Chondrocyte (in vitro differentiated cells): ENCODE measurements at regions not wholly inside any gene's neighbourhood (a gene's known extent, or its start where the extent isn't known, plus 50 kb on each side); places are given as distances from the start of the nearest gene placed in this dataset.

Source experiments
- DNase-seq: peaks from one replicate; pipeline ENCODE4 v3.0.0; 2021; ENCODE audit warnings: mixed read lengths, low spot score
- H3K27ac Mint-ChIP-seq: one replicate; pipeline ENCODE4 v1.8.0; 2021; ENCODE audit warnings: mild to moderate bottlenecking, moderate library complexity, mixed read lengths; ENCODE audit not compliant: unreplicated experiment
- H3K27me3 Mint-ChIP-seq: 2 replicates; pipeline ENCODE4 v1.8.0; 2021; ENCODE audit warnings: low read depth, mixed read lengths
- H3K36me3 Mint-ChIP-seq: 2 replicates; pipeline ENCODE4 v1.8.0; 2021; ENCODE audit warnings: low read depth, mixed read lengths
- H3K4me1 Mint-ChIP-seq: 2 replicates; pipeline ENCODE4 v1.8.0; 2021; ENCODE audit warnings: low read depth, mild to moderate bottlenecking, mixed read lengths
- H3K4me3 Mint-ChIP-seq: one replicate; pipeline ENCODE4 v1.8.0; 2021; ENCODE audit warnings: mild to moderate bottlenecking, moderate library complexity, mixed read lengths; ENCODE audit not compliant: unreplicated experiment
- H3K9me3 Mint-ChIP-seq: 2 replicates; pipeline ENCODE4 v1.8.0; 2021; ENCODE audit warnings: low read depth, mixed read lengths
- TF ChIP-seq, protein P1 (sequence below): fragments of 200-600 bp; sonication (generic); IDR thresholded peaks from 2 replicates; pipeline ENCODE4 v1.5.0; 2021; ENCODE audit warnings: antibody characterized with exemption, mild to moderate bottlenecking, moderate library complexity

DNA sequence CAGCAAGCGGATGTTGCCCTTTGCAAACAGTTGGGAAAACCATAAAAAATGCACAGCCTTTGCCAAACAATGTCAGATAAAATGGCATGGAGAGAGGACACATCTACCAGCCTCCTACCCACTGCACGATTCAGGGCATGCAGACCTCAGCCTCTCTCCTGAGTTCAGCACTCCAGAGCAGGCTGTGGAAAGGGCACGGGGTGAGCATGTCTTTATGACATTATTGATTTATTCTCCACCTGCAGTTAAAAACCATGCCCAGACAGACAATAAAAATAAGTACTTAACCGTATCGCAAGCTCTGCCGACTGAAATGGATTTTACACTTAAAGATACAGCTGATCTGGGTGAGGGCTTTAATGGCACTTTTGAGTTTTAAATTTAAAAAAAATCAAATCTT, 127.1 kb downstream of the MAF start:
- Mint-ChIP-seq H3K27me3 (peaks cover 15% of the 10 kb centered on the region), H3K4me1 (no peaks in the 10 kb centered on the region), H3K27ac (no peak overlapping the region), H3K36me3 (no peaks in the 10 kb centered on the region), H3K4me3 (no peak overlapping the region), H3K9me3 (peaks cover 6% of the 10 kb centered on the region)
- TF ChIP-seq, protein P1, sequence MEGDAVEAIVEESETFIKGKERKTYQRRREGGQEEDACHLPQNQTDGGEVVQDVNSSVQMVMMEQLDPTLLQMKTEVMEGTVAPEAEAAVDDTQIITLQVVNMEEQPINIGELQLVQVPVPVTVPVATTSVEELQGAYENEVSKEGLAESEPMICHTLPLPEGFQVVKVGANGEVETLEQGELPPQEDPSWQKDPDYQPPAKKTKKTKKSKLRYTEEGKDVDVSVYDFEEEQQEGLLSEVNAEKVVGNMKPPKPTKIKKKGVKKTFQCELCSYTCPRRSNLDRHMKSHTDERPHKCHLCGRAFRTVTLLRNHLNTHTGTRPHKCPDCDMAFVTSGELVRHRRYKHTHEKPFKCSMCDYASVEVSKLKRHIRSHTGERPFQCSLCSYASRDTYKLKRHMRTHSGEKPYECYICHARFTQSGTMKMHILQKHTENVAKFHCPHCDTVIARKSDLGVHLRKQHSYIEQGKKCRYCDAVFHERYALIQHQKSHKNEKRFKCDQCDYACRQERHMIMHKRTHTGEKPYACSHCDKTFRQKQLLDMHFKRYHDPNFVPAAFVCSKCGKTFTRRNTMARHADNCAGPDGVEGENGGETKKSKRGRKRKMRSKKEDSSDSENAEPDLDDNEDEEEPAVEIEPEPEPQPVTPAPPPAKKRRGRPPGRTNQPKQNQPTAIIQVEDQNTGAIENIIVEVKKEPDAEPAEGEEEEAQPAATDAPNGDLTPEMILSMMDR, result no peak
- DNase-seq, result no peak

DNA sequence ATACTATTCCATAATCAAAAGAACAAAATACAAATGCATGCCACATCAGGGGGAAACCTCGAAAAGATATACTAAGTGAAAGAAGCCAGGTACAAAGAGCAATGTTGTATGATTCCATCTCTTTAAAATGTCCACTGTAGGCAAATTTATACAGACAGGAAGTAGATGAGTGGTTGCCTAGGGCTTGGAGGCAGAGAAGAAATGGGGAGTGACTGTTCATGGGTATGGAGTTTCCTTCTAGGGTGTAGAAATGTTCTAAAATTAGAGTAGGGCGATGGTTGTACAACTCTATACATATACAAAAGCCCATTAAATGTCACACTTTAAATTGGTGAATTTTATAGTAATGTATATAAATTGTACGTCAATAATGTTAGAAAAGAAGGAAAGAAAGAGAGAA, 128.1 kb downstream of the MAF start:
- TF ChIP-seq, protein P1, result no peak
- Mint-ChIP-seq H3K4me3 (no peak overlapping the region), H3K27ac (no peak overlapping the region), H3K9me3 (peaks cover 6% of the 10 kb centered on the region), H3K4me1 (no peaks in the 10 kb centered on the region), H3K36me3 (no peaks in the 10 kb centered on the region), H3K27me3 (peaks cover 15% of the 10 kb centered on the region)
- DNase-seq, result no peak

DNA sequence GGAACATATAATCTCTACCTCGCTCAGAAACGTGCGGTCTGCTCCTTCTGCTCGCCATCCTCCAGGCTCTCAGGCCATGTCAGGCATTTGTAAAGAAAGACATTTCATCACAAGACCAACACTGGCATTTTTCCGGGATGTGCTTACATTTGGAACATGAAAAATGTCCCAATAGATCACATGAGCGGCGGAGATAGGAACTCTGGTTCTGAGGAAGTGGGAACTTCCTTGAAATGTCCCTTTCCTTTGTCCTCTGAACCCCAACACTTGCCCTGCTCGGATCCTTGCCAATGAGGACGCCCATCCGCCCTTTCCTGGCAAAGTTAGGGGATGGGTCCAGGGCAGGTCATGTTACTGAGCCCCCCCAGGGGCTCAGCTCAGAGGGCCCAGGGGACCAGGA, 130.5 kb downstream of the MAF start:
- Mint-ChIP-seq H3K9me3 (peaks cover 6% of the 10 kb centered on the region), H3K27me3 (peaks cover 16% of the 10 kb centered on the region), H3K27ac (no peak overlapping the region), H3K36me3 (no peaks in the 10 kb centered on the region), H3K4me3 (no peak overlapping the region), H3K4me1 (no peaks in the 10 kb centered on the region)
- no peak for DNase-seq
- TF ChIP-seq, protein P1, result no peak

DNA sequence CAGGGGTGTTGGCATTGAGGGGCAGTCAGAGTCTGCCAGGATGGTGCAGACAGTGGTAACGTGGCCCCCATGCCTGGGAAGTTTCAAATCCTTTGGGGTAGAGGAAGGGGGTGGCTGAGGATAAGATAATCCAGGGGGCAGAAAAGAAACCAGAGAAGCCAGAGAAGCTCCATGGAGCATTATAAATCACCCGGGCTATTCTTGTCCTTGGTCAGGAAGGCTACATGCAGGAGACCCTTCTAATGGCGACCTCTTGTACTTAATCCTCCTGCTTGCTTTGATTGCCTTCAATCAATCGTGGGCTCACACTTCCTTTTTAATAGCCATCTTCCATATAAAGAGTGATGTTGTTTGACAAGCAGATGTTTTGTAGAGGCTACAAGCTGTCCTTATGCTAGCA, 131.9 kb downstream of the MAF start:
- DNase-seq, result no peak
- TF ChIP-seq, protein P1, result no peak
- no peaks in the 10 kb centered on the region for H3K4me1 Mint-ChIP-seq
- H3K27ac Mint-ChIP-seq, result no peak overlapping the region
- no peak overlapping the region for H3K4me3 Mint-ChIP-seq
- H3K36me3 Mint-ChIP-seq, result no peaks in the 10 kb centered on the region
- H3K27me3 Mint-ChIP-seq, result peaks cover 7% of the 10 kb centered on the region
- peaks cover 6% of the 10 kb centered on the region for H3K9me3 Mint-ChIP-seq

DNA sequence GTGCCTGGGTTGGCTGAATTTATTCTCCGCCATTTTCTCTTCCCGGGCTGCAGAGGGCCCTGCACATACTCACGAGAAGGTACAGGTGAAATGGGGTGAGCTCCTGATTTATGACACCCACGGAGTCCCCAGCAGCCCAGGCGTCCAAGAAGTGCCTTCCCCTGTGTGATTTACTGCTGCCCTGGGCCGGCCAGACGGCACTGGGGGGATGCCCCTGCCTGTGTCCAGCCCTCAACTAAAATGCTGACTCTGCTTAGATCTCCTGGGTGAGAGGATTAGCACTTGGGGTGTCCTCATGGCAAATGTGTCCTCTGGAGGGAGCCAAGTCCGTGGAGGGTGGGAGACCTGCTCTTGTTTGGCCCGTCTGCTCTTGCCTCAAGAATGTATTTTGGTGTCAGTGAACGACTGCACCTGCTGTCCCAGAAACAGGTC, 132.4 kb downstream of the MAF start:
- no peak for DNase-seq
- Mint-ChIP-seq H3K27me3 (peaks cover 7% of the 10 kb centered on the region), H3K36me3 (no peaks in the 10 kb centered on the region), H3K4me3 (no peak overlapping the region), H3K4me1 (no peaks in the 10 kb centered on the region), H3K27ac (no peak overlapping the region), H3K9me3 (peaks cover 6% of the 10 kb centered on the region)
- TF ChIP-seq, protein P1, result no peak
